Mesodermal cell (in vitro differentiated cells): ENCODE measurements at regions not wholly inside any gene's neighbourhood (a gene's known extent, or its start where the extent isn't known, plus 50 kb on each side); places are given as distances from the start of the nearest gene placed in this dataset.
"Not testable (repeated sequence)": the region's sequence is repeated elsewhere in the genome, so short reads cannot be mapped to it uniquely, and the experiment has no call there.

Experiments
- H3K27ac ChIP-seq: 2 replicates; pipeline ENCODE4 v1.7.0; 2013; ENCODE audit warnings: mild to moderate bottlenecking, low read depth, low read length, moderate library complexity; ENCODE audit not compliant: severe bottlenecking
- H3K36me3 ChIP-seq: 2 replicates; pipeline ENCODE4 v1.7.1; 2013; ENCODE audit warnings: mild to moderate bottlenecking, low read length, moderate library complexity; ENCODE audit not compliant: control insufficient read depth, insufficient read depth
- H3K4me1 ChIP-seq: one replicate; pipeline ENCODE4 v1.7.1; 2013; ENCODE audit warnings: mild to moderate bottlenecking, low read length; ENCODE audit not compliant: insufficient read depth, control insufficient read depth, poor library complexity, severe bottlenecking
- H3K4me3 ChIP-seq: 2 replicates; pipeline ENCODE4 v1.7.0; 2013; ENCODE audit warnings: low read length, control low read depth, mild to moderate bottlenecking; ENCODE audit not compliant: insufficient read depth, poor library complexity, severe bottlenecking; ENCODE audit errors: extremely low read depth
- H3K9me3 ChIP-seq: 2 replicates; pipeline ENCODE4 v1.7.1; 2013; ENCODE audit warnings: mild to moderate bottlenecking, low read length, moderate library complexity; ENCODE audit not compliant: control insufficient read depth
- WGBS, 2 experiments: methylation state at CpG; one replicate each; pipeline ENCODE4 v1.1.5; 2013; ENCODE audit warnings: missing lambda C conversion rate in 2 of 2; ENCODE audit not compliant: insufficient coverage in 2 of 2; 5-methylcytosine and 5-hydroxymethylcytosine counted together

GRCh38 chr11:127933961-127934360 is 653.4 kb downstream of the ETS1 start:
- not testable (repeated sequence) for H3K4me3 ChIP-seq, H3K27ac ChIP-seq, H3K4me1 ChIP-seq, H3K9me3 ChIP-seq, H3K36me3 ChIP-seq
- WGBS, 2 experiments: 80 to 100% methylated on average over 1 to 3 of the region's 4 CpGs

- WGBS, 2 experiments: 88 to 94% methylated on average over 5 of the region's 7 CpGs
- Histone ChIP-seq H3K4me3 (no peak overlapping the region), H3K36me3 (no peaks in the 10 kb centered on the region), H3K4me1 (no peaks in the 10 kb centered on the region), H3K9me3 (no peaks in the 10 kb centered on the region), H3K27ac (no peak overlapping the region)
Observed at GRCh38 chr11:127931803-127932202, 655.6 kb downstream of the ETS1 start.

GRCh38 chr11:127926721-127927120 is 660.6 kb downstream of the ETS1 start:
- no peaks in the 10 kb centered on the region for H3K9me3 ChIP-seq
- H3K4me3 ChIP-seq: no peak overlapping the region
- H3K27ac ChIP-seq: no peak overlapping the region
- no peaks in the 10 kb centered on the region for H3K36me3 ChIP-seq
- WGBS, 2 experiments: 94 to 96% methylated on average over 7 of the region's 8 CpGs
- no peaks in the 10 kb centered on the region for H3K4me1 ChIP-seq

- Histone ChIP-seq H3K4me1 (no peaks in the 10 kb centered on the region), H3K27ac (no peak overlapping the region)
- WGBS, 2 experiments: 85% methylated on average over 2 of the region's 4 CpGs; no CpG with 5 or more reads in 1 of the 2 experiments
Observed at GRCh38 chr11:127925475-127925874, 661.9 kb downstream of the ETS1 start.

GRCh38 chr11:127919206-127920000 is 668.0 kb downstream of the ETS1 start:
- Histone ChIP-seq H3K4me1 (no peaks in the 10 kb centered on the region), H3K4me3 (no peak overlapping the region), H3K27ac (no peak overlapping the region), H3K9me3 (peaks cover 21% of the 10 kb centered on the region), H3K36me3 (no peaks in the 10 kb centered on the region)
- 81 to 95% methylated on average over 2 of the region's 2 CpGs for WGBS, 2 experiments

More at GRCh38 chr11:127925475-127925874, 661.9 kb downstream of the ETS1 start:
- no peaks in the 10 kb centered on the region for H3K36me3 ChIP-seq
- H3K4me3 ChIP-seq: no peak overlapping the region
- peaks cover 4% of the 10 kb centered on the region for H3K9me3 ChIP-seq

GRCh38 chr11:127902382-127902781 is 685.0 kb downstream of the ETS1 start:
- no peak overlapping the region for H3K4me3 ChIP-seq
- H3K36me3 ChIP-seq: no peaks in the 10 kb centered on the region
- H3K4me1 ChIP-seq: no peaks in the 10 kb centered on the region
- no peak overlapping the region for H3K27ac ChIP-seq
- peaks cover 3% of the 10 kb centered on the region for H3K9me3 ChIP-seq

GRCh38 chr11:127898422-127899365 is 688.7 kb downstream of the ETS1 start:
- H3K36me3 ChIP-seq: no peaks in the 10 kb centered on the region
- no peaks in the 10 kb centered on the region for H3K4me1 ChIP-seq
- H3K4me3 ChIP-seq: no peak overlapping the region
- H3K9me3 ChIP-seq: peaks cover 3% of the 10 kb centered on the region
- 92 to 97% methylated on average over 11 to 24 of the region's 28 CpGs for WGBS, 2 experiments
- H3K27ac ChIP-seq: no peak overlapping the region

- WGBS, 2 experiments: no CpG with 5 or more reads among the region's 3 CpGs
- Histone ChIP-seq H3K4me3 (no peak overlapping the region), H3K36me3 (no peaks in the 10 kb centered on the region), H3K4me1 (no peaks in the 10 kb centered on the region), H3K9me3 (peaks cover 3% of the 10 kb centered on the region), H3K27ac (no peak overlapping the region)
Observed at GRCh38 chr11:127895776-127896175, 691.6 kb downstream of the ETS1 start.

- Histone ChIP-seq H3K4me3 (no peak overlapping the region), H3K9me3 (peaks cover 3% of the 10 kb centered on the region), H3K4me1 (no peaks in the 10 kb centered on the region), H3K27ac (no peak overlapping the region), H3K36me3 (no peaks in the 10 kb centered on the region)
- WGBS, 2 experiments: no CpG with 5 or more reads among the region's 2 CpGs
Observed at GRCh38 chr11:127894316-127894715, 693.0 kb downstream of the ETS1 start.

GRCh38 chr11:127890030-127890615 is 697.2 kb downstream of the ETS1 start:
- H3K36me3 ChIP-seq: no peaks in the 10 kb centered on the region
- H3K27ac ChIP-seq: no peak overlapping the region
- H3K4me1 ChIP-seq: no peaks in the 10 kb centered on the region
- peaks cover 5% of the 10 kb centered on the region for H3K9me3 ChIP-seq
- no peak overlapping the region for H3K4me3 ChIP-seq
